ENCODE measurements at regions not wholly inside any gene's neighbourhood (a gene's known extent, or its start where the extent isn't known, plus 50 kb on each side); places are given as distances from the start of the nearest gene placed in this dataset.

DNA sequence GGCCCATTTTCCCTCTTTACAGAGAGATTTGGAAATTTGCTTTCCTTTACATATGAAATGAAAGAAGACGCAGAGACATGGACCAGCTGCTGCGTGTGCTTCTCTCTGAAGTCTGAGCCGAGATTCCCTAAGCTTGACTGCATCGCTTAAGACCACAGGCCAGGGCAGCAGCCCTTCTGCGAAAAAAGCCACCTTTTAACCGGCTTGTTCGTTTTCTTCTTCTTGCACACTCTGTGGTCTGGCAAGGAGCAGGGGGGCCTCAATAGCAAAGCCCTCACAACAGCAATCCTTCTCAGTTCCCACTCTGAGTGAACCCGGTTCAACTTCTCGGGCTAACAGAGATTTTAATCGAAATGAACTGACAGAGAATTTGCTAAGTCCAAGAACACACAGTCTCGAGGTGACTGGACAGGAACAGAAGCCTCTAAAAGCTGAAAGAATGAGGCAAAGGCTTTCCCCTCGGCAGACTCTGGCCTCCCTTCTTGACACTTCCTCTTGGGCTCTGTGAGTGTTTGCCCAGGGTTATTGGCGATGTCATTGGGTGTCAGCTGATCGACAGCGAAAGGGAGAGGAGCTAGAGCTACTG lies 512.9 kb upstream of the KLF4 start:
- H3K4me3 ChIP-seq: no peak overlapping the region
- peak; percentile 49 for DNase-seq
- no peak overlapping the region for H3K27ac ChIP-seq
- H3K4me1 ChIP-seq: no peaks in the 10 kb centered on the region
- no peaks in the 10 kb centered on the region for H3K9me3 ChIP-seq
- no peaks in the 10 kb centered on the region for H3K36me3 ChIP-seq
- H3K9ac ChIP-seq (ENCODE audit: low read depth in 2 of 2, low read length in 2 of 2): no peak overlapping the region
- intact Hi-C loops (cut with DNase I): no loop called here
- no peak for TF ChIP-seq CTCF (IDR thresholded peaks at IDR 0.05)
- H3K27me3 ChIP-seq: no peaks in the 10 kb centered on the region

DNA sequence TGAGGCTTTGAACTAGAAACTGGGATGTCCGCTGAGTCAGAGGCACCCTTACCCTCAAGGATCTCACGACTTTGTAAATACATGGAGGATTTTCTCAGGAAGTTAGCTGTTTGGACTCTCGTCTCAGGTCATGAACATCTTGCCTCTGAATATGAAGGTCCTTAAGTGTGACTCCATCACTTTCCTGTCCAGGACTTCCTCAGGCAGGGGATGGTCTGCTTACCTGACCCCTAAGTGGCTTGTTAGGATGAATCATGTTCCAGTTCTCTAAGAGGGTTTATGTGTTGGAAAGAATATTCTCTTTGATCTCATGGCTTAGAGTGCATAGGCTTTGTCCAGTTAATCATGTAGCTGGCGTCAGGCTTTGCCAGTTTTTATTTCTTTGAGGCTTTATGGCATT lies 511.7 kb upstream of the KLF4 start:
- no peak overlapping the region for H3K27ac ChIP-seq
- intact Hi-C loops (cut with DNase I): no loop called here
- no peaks in the 10 kb centered on the region for H3K4me1 ChIP-seq
- no peaks in the 10 kb centered on the region for H3K9me3 ChIP-seq
- DNase-seq: no peak
- no peaks in the 10 kb centered on the region for H3K36me3 ChIP-seq
- no peak overlapping the region for H3K4me3 ChIP-seq
- TF ChIP-seq CTCF (IDR thresholded peaks at IDR 0.05): no peak
- H3K9ac ChIP-seq (ENCODE audit: low read depth in 2 of 2, low read length in 2 of 2): no peak overlapping the region
- no peaks in the 10 kb centered on the region for H3K27me3 ChIP-seq

GRCh38 chr9:107999890-108000289 lies 510.3 kb upstream of the KLF4 start:
- no peak for TF ChIP-seq CTCF (IDR thresholded peaks at IDR 0.05)
- Histone ChIP-seq H3K4me1 (no peaks in the 10 kb centered on the region), H3K4me3 (no peak overlapping the region), H3K27ac (no peak overlapping the region), H3K27me3 (no peaks in the 10 kb centered on the region), H3K9ac (ENCODE audit: low read depth in 2 of 2, low read length in 2 of 2) (no peak overlapping the region), H3K36me3 (no peaks in the 10 kb centered on the region), H3K9me3 (no peaks in the 10 kb centered on the region)
- intact Hi-C loops (cut with DNase I): no loop called here
- no peak for DNase-seq

- H3K27me3 ChIP-seq: no peaks in the 10 kb centered on the region
- intact Hi-C loops (cut with DNase I): no loop called here
- H3K9me3 ChIP-seq: no peaks in the 10 kb centered on the region
- H3K27ac ChIP-seq: no peak overlapping the region
- H3K36me3 ChIP-seq: no peaks in the 10 kb centered on the region
- TF ChIP-seq CTCF (IDR thresholded peaks at IDR 0.05): no peak
- H3K4me3 ChIP-seq: no peak overlapping the region
- H3K4me1 ChIP-seq: no peaks in the 10 kb centered on the region
- no peak overlapping the region for H3K9ac ChIP-seq (ENCODE audit: low read depth in 2 of 2, low read length in 2 of 2)
- DNase-seq: no peak
Measured at GRCh38 chr9:107999011-107999410, 509.4 kb upstream of the KLF4 start.

DNA sequence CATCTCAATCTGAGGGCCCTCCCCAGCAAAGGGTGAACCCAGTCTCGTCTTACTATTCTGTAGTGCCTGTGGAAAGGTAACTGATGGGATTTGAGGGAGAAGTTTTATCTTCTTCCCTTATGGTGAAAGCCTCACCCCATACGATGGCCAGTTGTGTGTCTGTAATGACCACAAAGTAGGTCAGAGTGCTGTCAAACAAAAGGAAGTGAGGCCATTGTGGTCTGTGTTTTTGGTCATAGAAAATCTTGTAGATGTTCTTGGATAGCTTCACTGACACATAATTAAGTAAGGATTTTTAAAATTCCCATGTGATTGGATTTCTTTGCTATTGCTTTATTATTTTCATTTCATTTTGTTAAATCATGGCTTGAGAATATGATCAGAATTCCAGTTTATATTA lies 505.1 kb upstream of the KLF4 start:
- Histone ChIP-seq H3K9ac (ENCODE audit: low read depth in 2 of 2, low read length in 2 of 2) (no peak overlapping the region), H3K4me1 (no peaks in the 10 kb centered on the region), H3K27ac (no peak overlapping the region), H3K4me3 (no peak overlapping the region), H3K9me3 (no peaks in the 10 kb centered on the region), H3K27me3 (no peaks in the 10 kb centered on the region), H3K36me3 (no peaks in the 10 kb centered on the region)
- no peak for TF ChIP-seq CTCF (IDR thresholded peaks at IDR 0.05)
- intact Hi-C loops (cut with DNase I): no loop called here
- DNase-seq: no peak
